ENCODE measurements at regions not wholly inside any gene's neighbourhood (a gene's known extent, or its start where the extent isn't known, plus 50 kb on each side); places are given as distances from the start of the nearest gene placed in this dataset.

- no peak overlapping the region for H3K4me3 ChIP-seq (ENCODE audit: insufficient read depth, low read depth, low read length, poor library complexity, severe bottlenecking)
Measured at GRCh38 chr12:111225307-111225706, 143.6 kb downstream of the PHETA1 start.

GRCh38 chr12:111224186-111225066 lies 144.5 kb downstream of the PHETA1 start:
- Histone ChIP-seq H3K4me3 (ENCODE audit: insufficient read depth, low read depth, low read length, poor library complexity, severe bottlenecking) (no peak overlapping the region), H3K4me1 (ENCODE audit: control insufficient read depth, insufficient read depth, low read length, poor library complexity, severe bottlenecking) (no peaks in the 10 kb centered on the region), H3K27ac (ENCODE audit: insufficient read depth, low read length, poor library complexity, severe bottlenecking) (no peak overlapping the region), H3K9me3 (ENCODE audit: control insufficient read depth, low read length) (no peaks in the 10 kb centered on the region), H3K36me3 (ENCODE audit: control insufficient read depth, insufficient read depth, low read length) (no peaks in the 10 kb centered on the region), H3K27me3 (replicated peaks; ENCODE audit: control insufficient read depth, insufficient read depth, low read length, poor library complexity, severe bottlenecking) (no peaks in the 10 kb centered on the region)
- DNase-seq, result no peak

More at GRCh38 chr12:111225307-111225706, 143.6 kb downstream of the PHETA1 start:
- Histone ChIP-seq H3K9me3 (ENCODE audit: control insufficient read depth, low read length) (no peaks in the 10 kb centered on the region), H3K27ac (ENCODE audit: insufficient read depth, low read length, poor library complexity, severe bottlenecking) (no peak overlapping the region), H3K27me3 (replicated peaks; ENCODE audit: control insufficient read depth, insufficient read depth, low read length, poor library complexity, severe bottlenecking) (no peaks in the 10 kb centered on the region), H3K4me1 (ENCODE audit: control insufficient read depth, insufficient read depth, low read length, poor library complexity, severe bottlenecking) (no peaks in the 10 kb centered on the region), H3K36me3 (ENCODE audit: control insufficient read depth, insufficient read depth, low read length) (no peaks in the 10 kb centered on the region)
- DNase-seq, result no peak

DNA sequence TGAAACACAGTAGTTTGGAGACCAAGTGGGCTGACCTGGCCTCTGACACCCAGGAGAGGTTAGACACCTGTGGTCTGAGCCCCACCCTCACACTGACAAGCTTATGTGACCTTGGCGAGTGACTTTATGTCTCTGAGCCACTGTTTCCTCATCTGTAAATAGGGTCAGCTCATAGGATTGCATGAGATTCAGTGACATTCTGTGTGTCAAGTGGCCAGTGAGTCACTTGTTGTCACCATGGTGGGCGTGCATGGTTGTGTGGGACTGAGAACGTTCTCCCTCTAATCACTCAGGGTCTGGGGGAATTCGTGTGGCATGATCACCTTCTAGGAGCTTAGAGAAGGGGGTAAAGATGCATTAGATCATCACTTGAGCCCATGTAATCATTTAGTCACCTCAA lies 146.4 kb downstream of the PHETA1 start:
- Histone ChIP-seq H3K4me3 (ENCODE audit: insufficient read depth, low read depth, low read length, poor library complexity, severe bottlenecking) (no peak overlapping the region), H3K9me3 (ENCODE audit: control insufficient read depth, low read length) (no peaks in the 10 kb centered on the region), H3K36me3 (ENCODE audit: control insufficient read depth, insufficient read depth, low read length) (no peaks in the 10 kb centered on the region), H3K27me3 (replicated peaks; ENCODE audit: control insufficient read depth, insufficient read depth, low read length, poor library complexity, severe bottlenecking) (no peaks in the 10 kb centered on the region), H3K4me1 (ENCODE audit: control insufficient read depth, insufficient read depth, low read length, poor library complexity, severe bottlenecking) (no peaks in the 10 kb centered on the region), H3K27ac (ENCODE audit: insufficient read depth, low read length, poor library complexity, severe bottlenecking) (no peak overlapping the region)
- no peak for DNase-seq

DNA sequence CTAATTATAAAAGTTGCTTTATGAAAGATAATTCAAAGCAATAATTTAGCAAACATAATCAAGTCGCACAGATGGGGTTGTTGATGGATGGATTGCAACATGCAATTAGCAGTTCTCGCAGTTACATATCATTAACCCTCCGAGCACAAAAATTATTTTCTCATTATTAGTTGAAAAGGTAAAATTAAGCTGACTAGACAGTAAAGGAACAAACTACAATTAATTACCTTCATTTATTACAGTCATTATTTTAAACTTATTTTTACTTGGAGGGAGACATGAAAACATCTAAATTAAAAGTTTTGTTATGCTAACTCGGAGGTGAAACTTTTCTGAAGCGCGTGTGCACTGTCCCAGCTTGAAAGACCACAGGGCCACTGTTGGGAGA lies 146.9 kb downstream of the PHETA1 start:
- no peak overlapping the region for H3K27ac ChIP-seq (ENCODE audit: insufficient read depth, low read length, poor library complexity, severe bottlenecking)
- H3K4me1 ChIP-seq (ENCODE audit: control insufficient read depth, insufficient read depth, low read length, poor library complexity, severe bottlenecking), result no peaks in the 10 kb centered on the region
- H3K27me3 ChIP-seq (replicated peaks; ENCODE audit: control insufficient read depth, insufficient read depth, low read length, poor library complexity, severe bottlenecking), result no peaks in the 10 kb centered on the region
- no peaks in the 10 kb centered on the region for H3K36me3 ChIP-seq (ENCODE audit: control insufficient read depth, insufficient read depth, low read length)
- DNase-seq, result no peak
- no peak overlapping the region for H3K4me3 ChIP-seq (ENCODE audit: insufficient read depth, low read depth, low read length, poor library complexity, severe bottlenecking)
- no peaks in the 10 kb centered on the region for H3K9me3 ChIP-seq (ENCODE audit: control insufficient read depth, low read length)

DNA sequence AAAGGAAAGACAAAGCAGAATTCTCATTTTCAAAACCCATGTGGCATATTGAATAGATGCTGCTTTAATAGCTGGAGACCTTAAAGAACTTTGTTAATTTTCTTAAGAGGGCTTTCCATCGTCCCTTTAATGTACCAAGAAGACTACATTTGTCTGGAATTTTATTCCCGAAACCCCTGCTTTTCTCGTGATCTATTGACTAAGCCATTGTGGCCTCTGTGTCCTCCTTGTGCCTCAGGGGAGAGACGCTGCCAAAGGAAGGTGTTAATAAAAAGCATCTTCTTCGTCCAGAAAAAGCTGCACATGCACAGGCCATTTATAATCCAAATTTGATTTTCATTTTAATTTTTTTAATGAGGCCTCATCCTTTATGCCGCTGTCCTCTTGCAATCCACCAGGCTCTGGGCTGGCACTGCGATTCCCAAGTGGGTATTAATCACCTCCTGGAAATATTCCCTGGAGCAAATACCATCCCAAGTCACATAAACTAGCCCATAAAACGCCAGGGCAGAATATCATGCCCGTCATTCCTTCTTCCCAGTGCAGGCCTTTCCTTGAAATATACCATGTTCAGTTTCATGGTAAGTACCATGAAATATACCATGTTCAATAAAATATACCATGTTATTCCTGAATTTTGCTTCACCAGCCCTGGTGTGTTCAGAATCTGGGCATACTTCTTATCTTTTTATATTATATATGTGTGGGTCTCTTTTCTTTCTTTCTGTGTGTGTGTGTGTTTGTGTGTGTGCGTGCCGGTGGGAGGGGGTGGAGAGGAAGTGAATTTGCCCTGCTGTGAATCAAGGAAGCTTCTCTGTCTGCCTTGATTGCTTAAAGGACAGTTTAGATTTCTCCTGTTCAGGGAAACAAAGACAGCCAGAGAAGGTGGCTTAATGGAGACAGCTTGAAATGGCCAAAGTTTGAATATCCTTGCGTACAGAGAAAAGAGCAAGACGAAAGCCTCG lies 147.6 kb downstream of the PHETA1 start:
- no peak for DNase-seq
- no peak overlapping the region for H3K4me3 ChIP-seq (ENCODE audit: insufficient read depth, low read depth, low read length, poor library complexity, severe bottlenecking)
- no peak overlapping the region for H3K27ac ChIP-seq (ENCODE audit: insufficient read depth, low read length, poor library complexity, severe bottlenecking)
- no peaks in the 10 kb centered on the region for H3K9me3 ChIP-seq (ENCODE audit: control insufficient read depth, low read length)
- H3K27me3 ChIP-seq (replicated peaks; ENCODE audit: control insufficient read depth, insufficient read depth, low read length, poor library complexity, severe bottlenecking), result no peaks in the 10 kb centered on the region
- H3K36me3 ChIP-seq (ENCODE audit: control insufficient read depth, insufficient read depth, low read length), result no peaks in the 10 kb centered on the region
- no peaks in the 10 kb centered on the region for H3K4me1 ChIP-seq (ENCODE audit: control insufficient read depth, insufficient read depth, low read length, poor library complexity, severe bottlenecking)

- DNase-seq, result no peak
- H3K36me3 ChIP-seq (ENCODE audit: control insufficient read depth, insufficient read depth, low read length), result no peaks in the 10 kb centered on the region
- H3K4me1 ChIP-seq (ENCODE audit: control insufficient read depth, insufficient read depth, low read length, poor library complexity, severe bottlenecking), result no peaks in the 10 kb centered on the region
- H3K27ac ChIP-seq (ENCODE audit: insufficient read depth, low read length, poor library complexity, severe bottlenecking), result no peak overlapping the region
- no peaks in the 10 kb centered on the region for H3K27me3 ChIP-seq (replicated peaks; ENCODE audit: control insufficient read depth, insufficient read depth, low read length, poor library complexity, severe bottlenecking)
- H3K9me3 ChIP-seq (ENCODE audit: control insufficient read depth, low read length), result no peaks in the 10 kb centered on the region
- H3K4me3 ChIP-seq (ENCODE audit: insufficient read depth, low read depth, low read length, poor library complexity, severe bottlenecking), result no peak overlapping the region
Measured at GRCh38 chr12:111220363-111220762, 148.5 kb downstream of the PHETA1 start.

- Histone ChIP-seq H3K27ac (ENCODE audit: insufficient read depth, low read length, poor library complexity, severe bottlenecking) (no peak overlapping the region), H3K36me3 (ENCODE audit: control insufficient read depth, insufficient read depth, low read length) (no peaks in the 10 kb centered on the region), H3K4me1 (ENCODE audit: control insufficient read depth, insufficient read depth, low read length, poor library complexity, severe bottlenecking) (no peaks in the 10 kb centered on the region), H3K9me3 (ENCODE audit: control insufficient read depth, low read length) (no peaks in the 10 kb centered on the region), H3K27me3 (replicated peaks; ENCODE audit: control insufficient read depth, insufficient read depth, low read length, poor library complexity, severe bottlenecking) (no peaks in the 10 kb centered on the region), H3K4me3 (ENCODE audit: insufficient read depth, low read depth, low read length, poor library complexity, severe bottlenecking) (no peak overlapping the region)
- DNase-seq, result no peak
Measured at GRCh38 chr12:111219440-111219839, 149.5 kb downstream of the PHETA1 start.

DNA sequence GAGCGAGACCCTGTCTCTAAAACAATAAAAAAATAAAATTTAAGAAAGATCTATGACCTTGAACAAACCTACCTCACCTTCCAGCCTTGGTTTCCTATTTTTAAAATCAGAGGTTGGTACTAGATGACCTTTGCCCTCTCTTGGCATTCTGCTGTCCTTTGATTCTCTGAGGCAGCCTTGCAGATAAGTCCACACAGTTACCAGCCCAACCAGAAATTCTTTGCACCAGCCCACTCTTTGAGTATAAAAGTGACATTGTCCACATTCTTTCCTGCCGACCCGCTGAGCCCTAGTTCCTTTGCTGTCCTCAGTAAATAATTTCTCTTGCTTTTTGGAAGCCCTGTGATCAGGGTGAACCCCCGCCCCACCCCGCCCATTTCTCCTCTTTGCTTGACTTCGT lies 150.4 kb downstream of the PHETA1 start:
- no peaks in the 10 kb centered on the region for H3K36me3 ChIP-seq (ENCODE audit: control insufficient read depth, insufficient read depth, low read length)
- H3K4me1 ChIP-seq (ENCODE audit: control insufficient read depth, insufficient read depth, low read length, poor library complexity, severe bottlenecking), result no peaks in the 10 kb centered on the region
- H3K9me3 ChIP-seq (ENCODE audit: control insufficient read depth, low read length), result no peaks in the 10 kb centered on the region
- H3K27ac ChIP-seq (ENCODE audit: insufficient read depth, low read length, poor library complexity, severe bottlenecking), result no peak overlapping the region
- H3K27me3 ChIP-seq (replicated peaks; ENCODE audit: control insufficient read depth, insufficient read depth, low read length, poor library complexity, severe bottlenecking), result no peaks in the 10 kb centered on the region
- no peak for DNase-seq
- H3K4me3 ChIP-seq (ENCODE audit: insufficient read depth, low read depth, low read length, poor library complexity, severe bottlenecking), result no peak overlapping the region

DNA sequence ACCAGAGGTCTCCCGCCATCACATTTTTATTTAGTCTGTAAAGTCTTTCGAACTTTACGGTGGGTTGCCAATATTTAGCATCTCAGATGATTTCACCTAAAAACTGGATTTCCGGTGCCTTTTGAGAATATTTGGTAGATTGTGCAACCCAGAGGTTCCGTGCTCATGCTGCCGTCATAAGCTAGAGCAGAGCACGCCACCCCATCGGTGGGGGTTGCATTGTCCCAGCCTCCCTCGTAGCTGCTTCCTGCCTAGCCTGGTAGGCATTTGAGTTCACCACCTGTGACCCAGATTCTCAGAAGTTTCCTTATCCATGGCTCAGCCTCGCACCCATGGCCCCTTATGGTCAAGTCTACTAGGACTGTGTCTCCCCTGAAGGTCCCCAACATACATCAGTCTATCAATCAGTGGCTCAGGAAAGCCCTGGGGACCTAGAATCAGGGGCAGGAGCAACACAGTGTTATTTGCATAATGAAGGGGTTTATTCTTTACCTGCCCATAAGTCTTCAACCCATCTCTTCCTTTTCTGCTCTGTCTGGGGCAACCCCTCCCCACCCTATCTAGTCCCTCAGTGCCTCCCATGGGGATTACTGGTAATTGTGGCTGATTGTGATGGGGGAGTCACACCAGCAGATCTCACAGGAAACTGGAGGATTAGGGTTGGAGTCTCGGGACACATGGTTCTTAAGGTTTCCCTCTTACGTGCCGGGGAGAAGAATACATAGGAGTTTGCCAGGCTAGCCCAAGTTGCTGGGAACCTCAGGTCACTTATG lies 152.3 kb downstream of the PHETA1 start:
- Histone ChIP-seq H3K4me3 (ENCODE audit: insufficient read depth, low read depth, low read length, poor library complexity, severe bottlenecking) (no peak overlapping the region), H3K4me1 (ENCODE audit: control insufficient read depth, insufficient read depth, low read length, poor library complexity, severe bottlenecking) (no peaks in the 10 kb centered on the region), H3K27ac (ENCODE audit: insufficient read depth, low read length, poor library complexity, severe bottlenecking) (no peak overlapping the region), H3K9me3 (ENCODE audit: control insufficient read depth, low read length) (no peaks in the 10 kb centered on the region), H3K27me3 (replicated peaks; ENCODE audit: control insufficient read depth, insufficient read depth, low read length, poor library complexity, severe bottlenecking) (no peaks in the 10 kb centered on the region), H3K36me3 (ENCODE audit: control insufficient read depth, insufficient read depth, low read length) (no peaks in the 10 kb centered on the region)
- DNase-seq, result no peak
